HEK293 (cell line): ENCODE measurements at regions not wholly inside any gene's neighbourhood (a gene's known extent, or its start where the extent isn't known, plus 50 kb on each side); places are given as distances from the start of the nearest gene placed in this dataset.

Experiments used
- ZBTB1 ChIP-seq: fragments of 450-650 bp; formaldehyde crosslinking; IDR thresholded peaks from 2 replicates; pipeline ENCODE4 v1.5.1; 2016; ENCODE audit warnings: missing biosample characterization, missing genetic modification characterization
- ZBTB17 ChIP-seq: fragments of 450-650 bp; formaldehyde crosslinking; IDR thresholded peaks from 2 replicates; pipeline ENCODE4 v1.5.1; 2016; ENCODE audit warnings: missing biosample characterization, missing genetic modification characterization
- ZNF23 ChIP-seq: fragments of 450-650 bp; formaldehyde crosslinking; IDR thresholded peaks from 2 replicates; pipeline ENCODE4 v1.5.1; 2016; ENCODE audit warnings: missing biosample characterization, missing genetic modification characterization, borderline replicate concordance
- ZNF501 ChIP-seq: fragments of 450-650 bp; formaldehyde crosslinking; IDR thresholded peaks from 2 replicates; pipeline ENCODE4 v1.5.1; 2016; ENCODE audit warnings: missing biosample characterization, missing genetic modification characterization

DNA sequence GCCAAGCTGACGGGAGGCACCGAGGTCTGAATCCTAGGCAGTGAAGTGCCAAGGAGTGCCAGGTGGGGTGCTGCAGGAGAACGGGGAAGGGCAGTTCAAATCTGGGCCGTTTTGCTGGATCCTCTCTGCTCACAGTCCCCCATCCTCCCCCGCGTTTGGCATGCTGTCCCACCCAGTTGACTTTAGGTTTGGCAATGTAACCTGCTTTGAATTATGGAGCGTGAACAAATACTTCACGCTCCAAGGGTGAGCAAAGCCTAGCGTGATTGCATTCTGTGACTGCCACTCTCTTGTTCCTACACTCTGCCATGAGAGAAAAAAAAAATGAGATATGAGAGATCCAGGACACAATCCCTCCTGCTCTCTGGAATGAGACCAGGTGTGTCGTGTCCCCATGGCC is 381.9 kb downstream of the ZNF516 start:
- TF ChIP-seq ZBTB1 (no peak), ZNF23 (tag by site-specific recombination) (no peak), ZBTB17 (tag by site-specific recombination) (no peak), ZNF501 (tag by site-specific recombination) (no peak)
